HepG2 (cell line): ENCODE measurements at regions not wholly inside any gene's neighbourhood (a gene's known extent, or its start where the extent isn't known, plus 50 kb on each side); places are given as distances from the start of the nearest gene placed in this dataset.

Experiments used
- ARNT ChIP-seq: fragments of 450-650 bp; IDR thresholded peaks from 2 replicates; pipeline ENCODE4 v1.6.1; 2017
- ATF1 ChIP-seq: IDR thresholded peaks from 2 replicates; pipeline ENCODE4 v1.6.1; 2016; ENCODE audit warnings: mild to moderate bottlenecking, control low read depth
- ATRX ChIP-seq: sonication (generic); formaldehyde crosslinking; IDR thresholded peaks from 2 replicates; pipeline ENCODE4 v1.4.0; 2020; ENCODE audit warnings: missing genetic modification reagents, borderline replicate concordance
- CTCF ChIP-seq: sonication (generic); formaldehyde crosslinking; IDR thresholded peaks from 2 replicates; pipeline ENCODE4 v1.5.0; 2020; ENCODE audit warnings: mild to moderate bottlenecking, missing genetic modification reagents, moderate library complexity
- HDAC6 ChIP-seq: fragments of 200-600 bp; sonication (generic); IDR thresholded peaks from 2 replicates; pipeline ENCODE4 v1.7.0; 2017; ENCODE audit warnings: mild to moderate bottlenecking, antibody characterized with exemption, low read length, low read depth
- JUND ChIP-seq: sonication (generic); formaldehyde crosslinking; IDR thresholded peaks from 2 replicates; pipeline ENCODE4 v1.8.0; 2022; ENCODE audit warnings: mild to moderate bottlenecking, missing genetic modification reagents
- KDM1A ChIP-seq: IDR thresholded peaks from 2 replicates; pipeline ENCODE4 v1.6.1; 2016; ENCODE audit warnings: missing compliant biosample characterization
- MEIS1 ChIP-seq: sonication (generic); formaldehyde crosslinking; IDR thresholded peaks from 2 replicates; pipeline ENCODE4 v1.9.0; 2021; ENCODE audit warnings: mild to moderate bottlenecking, missing genetic modification reagents, moderate library complexity, borderline replicate concordance
- NFATC3 ChIP-seq: sonication (generic); formaldehyde crosslinking; IDR thresholded peaks from 2 replicates; pipeline ENCODE4 v1.5.1; 2020; ENCODE audit warnings: mild to moderate bottlenecking, missing genetic modification reagents
- ZFP62 ChIP-seq: sonication (generic); formaldehyde crosslinking; IDR thresholded peaks from 2 replicates; pipeline ENCODE4 v1.4.0; 2020; ENCODE audit warnings: missing genetic modification reagents
- ZNF282 ChIP-seq: fragments of 450-650 bp; IDR thresholded peaks from 2 replicates; pipeline ENCODE4 v1.6.1; 2018; ENCODE audit not compliant: partially characterized antibody
- ZNF781 ChIP-seq: sonication (generic); formaldehyde crosslinking; IDR thresholded peaks from 2 replicates; pipeline ENCODE4 v1.5.1; 2020; ENCODE audit warnings: borderline replicate concordance, mild to moderate bottlenecking, missing genetic modification reagents; ENCODE audit errors: not compliant biosample characterization

DNA sequence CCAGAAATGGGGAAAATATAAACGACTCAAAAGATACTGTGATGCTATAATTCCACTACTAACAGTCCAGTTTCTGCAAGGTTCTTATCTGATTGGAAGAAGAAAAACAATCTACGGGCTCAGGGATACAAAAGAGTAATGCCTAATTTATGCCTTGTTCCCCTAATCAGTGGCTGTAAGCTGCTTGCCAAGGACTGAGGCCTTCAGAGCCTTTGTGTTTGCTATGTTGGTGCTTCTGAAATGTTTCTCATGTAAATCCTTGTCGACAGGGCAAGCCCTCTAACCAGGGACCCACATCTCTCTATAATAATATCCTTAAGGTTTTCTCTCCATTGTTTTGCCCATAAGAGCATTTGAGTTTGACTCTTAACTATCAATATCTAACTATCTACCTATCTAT is 89.7 kb upstream of the CLDN10 start:
- TF ChIP-seq ZNF282 (no peak), NFATC3 (CRISPR knock-in tag) (no peak), MEIS1 (CRISPR knock-in tag) (no peak), ATRX (CRISPR knock-in tag) (no peak), KDM1A (CRISPR knock-in tag) (no peak), HDAC6 (no peak), ZNF781 (CRISPR knock-in tag) (no peak), JUND (CRISPR knock-in tag) (no peak), CTCF (no peak), ZFP62 (CRISPR knock-in tag) (no peak), ARNT (no peak), ATF1 (CRISPR knock-in tag) (no peak)
